ENCODE measurements at regions not wholly inside any gene's neighbourhood (a gene's known extent, or its start where the extent isn't known, plus 50 kb on each side); places are given as distances from the start of the nearest gene placed in this dataset.

DNA sequence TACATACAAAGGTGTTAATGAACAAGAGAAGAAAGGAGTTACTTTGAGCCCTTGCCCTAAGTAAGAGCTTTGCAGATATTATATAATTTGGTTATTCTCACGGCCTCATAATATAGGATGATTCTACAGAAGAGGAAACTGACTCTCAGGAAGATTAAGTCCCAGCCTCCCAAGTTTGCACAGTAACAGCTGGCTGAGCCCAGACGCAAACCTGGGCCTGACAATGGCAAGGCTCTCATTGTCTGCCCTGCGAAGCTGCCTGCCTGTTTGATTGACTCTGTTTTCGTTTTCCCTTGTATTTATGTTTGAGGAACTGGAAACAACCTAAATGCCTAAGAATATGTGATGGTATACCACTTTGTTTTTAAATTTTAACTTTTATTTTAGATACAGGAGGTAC is 76.2 kb upstream of the PGBD5 start:
- Histone ChIP-seq H3F3A (ENCODE audit: low read depth) (no peaks in the 10 kb centered on the region), H3K27me3 (no peaks in the 10 kb centered on the region), H3K27ac (no peak overlapping the region), H2AFZ (replicated peaks) (no peak overlapping the region), H4K20me1 (ENCODE audit: low read depth) (no peaks in the 10 kb centered on the region), H3K36me3 (no peaks in the 10 kb centered on the region), H3K79me2 (ENCODE audit: low read depth) (no peaks in the 10 kb centered on the region), H3K9me3 (ENCODE audit: low read depth) (no peaks in the 10 kb centered on the region), H3K4me1 (peaks cover 5% of the 10 kb centered on the region), H3K4me3 (no peak overlapping the region), H3K4me2 (no peak overlapping the region), H3K9ac (no peak overlapping the region)
- Mint-ChIP-seq H3K4me3 (no peak overlapping the region), H3K27me3 (ENCODE audit: insufficient read depth, low read depth) (peaks cover 18% of the 10 kb centered on the region), H3K4me1 (peaks cover 14% of the 10 kb centered on the region), H3K36me3 (no peaks in the 10 kb centered on the region), H3K9me3 (peaks cover 13% of the 10 kb centered on the region), H3K27ac (no peak overlapping the region)
- TF ChIP-seq EZH2 (IDR thresholded peaks at IDR 0.05) = no peak
- TF ChIP-seq CTCF (IDR thresholded peaks at IDR 0.05) = no peak
- no peak for TF ChIP-seq EZH2phosphoT487 (IDR thresholded peaks at IDR 0.05)
- DNase-seq (ENCODE audit: low spot score) = no peak

DNA sequence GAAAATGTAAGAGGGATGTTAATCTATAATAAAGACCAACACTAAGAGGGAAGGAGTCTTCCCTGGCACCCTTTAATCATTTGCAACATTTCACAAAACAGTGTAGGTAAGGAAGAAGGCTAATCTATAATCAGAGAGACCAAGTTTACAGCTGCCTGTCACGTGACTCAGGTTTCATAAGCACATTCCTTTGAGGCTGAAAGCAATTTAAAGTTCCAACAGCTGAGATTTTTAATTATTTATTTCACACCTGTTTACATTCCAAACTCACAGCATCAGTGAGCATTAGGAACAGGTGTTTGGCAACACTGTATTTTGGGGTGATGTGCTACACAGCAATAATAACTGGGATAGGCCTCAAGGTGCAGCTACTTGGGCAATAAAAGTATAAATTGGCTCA is 75.7 kb upstream of the PGBD5 start:
- no peak overlapping the region for H2AFZ ChIP-seq (replicated peaks)
- Mint-ChIP-seq H3K4me1 (peaks cover 17% of the 10 kb centered on the region), H3K9me3 (peaks cover 13% of the 10 kb centered on the region), H3K27me3 (ENCODE audit: insufficient read depth, low read depth) (peaks cover 19% of the 10 kb centered on the region), H3K36me3 (no peaks in the 10 kb centered on the region), H3K4me3 (no peak overlapping the region), H3K27ac (no peak overlapping the region)
- peaks cover 5% of the 10 kb centered on the region for H3K4me1 ChIP-seq
- H3K27ac ChIP-seq = no peak overlapping the region
- DNase-seq (ENCODE audit: low spot score) = no peak
- no peaks in the 10 kb centered on the region for H3K27me3 ChIP-seq
- H3K9me3 ChIP-seq (ENCODE audit: low read depth) = no peaks in the 10 kb centered on the region
- no peak overlapping the region for H3K4me3 ChIP-seq
- TF ChIP-seq EZH2phosphoT487 (IDR thresholded peaks at IDR 0.05) (no peak), EZH2 (IDR thresholded peaks at IDR 0.05) (no peak)
- H3K4me2 ChIP-seq = no peak overlapping the region
- no peaks in the 10 kb centered on the region for H3F3A ChIP-seq (ENCODE audit: low read depth)
- no peaks in the 10 kb centered on the region for H3K36me3 ChIP-seq
- no peaks in the 10 kb centered on the region for H3K79me2 ChIP-seq (ENCODE audit: low read depth)
- H4K20me1 ChIP-seq (ENCODE audit: low read depth) = no peaks in the 10 kb centered on the region
- no peak overlapping the region for H3K9ac ChIP-seq

GRCh38 chr1:230501242-230501641 is 75.1 kb upstream of the PGBD5 start:
- H3K4me1 Mint-ChIP-seq = peaks cover 17% of the 10 kb centered on the region
- no peak for DNase-seq (ENCODE audit: low spot score)
- peaks cover 13% of the 10 kb centered on the region for H3K9me3 Mint-ChIP-seq
- peaks cover 19% of the 10 kb centered on the region for H3K27me3 Mint-ChIP-seq (ENCODE audit: insufficient read depth, low read depth)
- no peak for TF ChIP-seq EZH2 (IDR thresholded peaks at IDR 0.05)
- no peak for TF ChIP-seq CTCF (IDR thresholded peaks at IDR 0.05)
- TF ChIP-seq EZH2phosphoT487 (IDR thresholded peaks at IDR 0.05) = no peak
- no peaks in the 10 kb centered on the region for H3K79me2 ChIP-seq (ENCODE audit: low read depth)
- no peaks in the 10 kb centered on the region for H4K20me1 ChIP-seq (ENCODE audit: low read depth)
- no peak overlapping the region for H3K9ac ChIP-seq
- no peaks in the 10 kb centered on the region for H3K27me3 ChIP-seq
- no peak overlapping the region for H3K27ac ChIP-seq
- H3K4me3 ChIP-seq = no peak overlapping the region
- no peak overlapping the region for H3K27ac Mint-ChIP-seq
- no peaks in the 10 kb centered on the region for H3K36me3 ChIP-seq
- no peaks in the 10 kb centered on the region for H3F3A ChIP-seq (ENCODE audit: low read depth)
- no peak overlapping the region for H3K4me2 ChIP-seq
- no peaks in the 10 kb centered on the region for H3K9me3 ChIP-seq (ENCODE audit: low read depth)
- peaks cover 5% of the 10 kb centered on the region for H3K4me1 ChIP-seq
- H2AFZ ChIP-seq (replicated peaks) = no peak overlapping the region
- H3K4me3 Mint-ChIP-seq = no peak overlapping the region
- H3K36me3 Mint-ChIP-seq = no peaks in the 10 kb centered on the region

- Histone ChIP-seq H3K27ac (no peak overlapping the region), H3K27me3 (no peaks in the 10 kb centered on the region), H2AFZ (replicated peaks) (no peak overlapping the region), H3K36me3 (no peaks in the 10 kb centered on the region), H4K20me1 (ENCODE audit: low read depth) (no peaks in the 10 kb centered on the region), H3K9ac (no peak overlapping the region), H3K4me2 (no peak overlapping the region), H3F3A (ENCODE audit: low read depth) (no peaks in the 10 kb centered on the region), H3K9me3 (ENCODE audit: low read depth) (no peaks in the 10 kb centered on the region), H3K4me3 (no peak overlapping the region), H3K79me2 (ENCODE audit: low read depth) (no peaks in the 10 kb centered on the region), H3K4me1 (peaks cover 2% of the 10 kb centered on the region)
- DNase-seq (ENCODE audit: low spot score) = no peak
- TF ChIP-seq CTCF (IDR thresholded peaks at IDR 0.05) (no peak), EZH2 (IDR thresholded peaks at IDR 0.05) (no peak), EZH2phosphoT487 (IDR thresholded peaks at IDR 0.05) (no peak)
- H3K9me3 Mint-ChIP-seq = peaks cover 13% of the 10 kb centered on the region
- H3K36me3 Mint-ChIP-seq = no peaks in the 10 kb centered on the region
- no peak overlapping the region for H3K27ac Mint-ChIP-seq
- peaks cover 14% of the 10 kb centered on the region for H3K4me1 Mint-ChIP-seq
- peaks cover 19% of the 10 kb centered on the region for H3K27me3 Mint-ChIP-seq (ENCODE audit: insufficient read depth, low read depth)
- H3K4me3 Mint-ChIP-seq = no peak overlapping the region
Measured at GRCh38 chr1:230500063-230500462, 73.9 kb upstream of the PGBD5 start.

Measured in neural progenitor cell (in vitro differentiated cells).